ENCODE measurements at regions not wholly inside any gene's neighbourhood (a gene's known extent, or its start where the extent isn't known, plus 50 kb on each side); places are given as distances from the start of the nearest gene placed in this dataset.

- TF ChIP-seq CTCF (IDR thresholded peaks at IDR 0.05) (no peak), POLR2A (IDR thresholded peaks at IDR 0.05) (no peak), POLR2AphosphoS5 (IDR thresholded peaks at IDR 0.05) (no peak), EP300 (IDR thresholded peaks at IDR 0.05) (no peak)
These were observed 1765.0 kb downstream of the OTOL1 start for GRCh38 chr3:163261618-163262017.
